GM23248 (cell line): ENCODE measurements at regions not wholly inside any gene's neighbourhood (a gene's known extent, or its start where the extent isn't known, plus 50 kb on each side); places are given as distances from the start of the nearest gene placed in this dataset.

Source experiments
- EZH2 ChIP-seq: fragments of 200-600 bp; sonication (generic); IDR thresholded peaks from 2 replicates; pipeline ENCODE4 v1.6.1; 2018; ENCODE audit warnings: antibody characterized with exemption, mild to moderate bottlenecking; ENCODE audit not compliant: insufficient read depth, poor library complexity, severe bottlenecking
- EZH2phosphoT487 ChIP-seq: fragments of 200-600 bp; sonication (generic); IDR thresholded peaks from 2 replicates; pipeline ENCODE4 v1.6.1; 2018; ENCODE audit warnings: antibody characterized with exemption, moderate library complexity, mild to moderate bottlenecking, low read depth; ENCODE audit not compliant: insufficient read depth

GRCh38 chr3:140870351-140870750, 71.3 kb upstream of the SLC25A36 start:
- TF ChIP-seq EZH2phosphoT487 (no peak), EZH2 (no peak)
